ENCODE measurements at regions not wholly inside any gene's neighbourhood (a gene's known extent, or its start where the extent isn't known, plus 50 kb on each side); places are given as distances from the start of the nearest gene placed in this dataset.

DNA sequence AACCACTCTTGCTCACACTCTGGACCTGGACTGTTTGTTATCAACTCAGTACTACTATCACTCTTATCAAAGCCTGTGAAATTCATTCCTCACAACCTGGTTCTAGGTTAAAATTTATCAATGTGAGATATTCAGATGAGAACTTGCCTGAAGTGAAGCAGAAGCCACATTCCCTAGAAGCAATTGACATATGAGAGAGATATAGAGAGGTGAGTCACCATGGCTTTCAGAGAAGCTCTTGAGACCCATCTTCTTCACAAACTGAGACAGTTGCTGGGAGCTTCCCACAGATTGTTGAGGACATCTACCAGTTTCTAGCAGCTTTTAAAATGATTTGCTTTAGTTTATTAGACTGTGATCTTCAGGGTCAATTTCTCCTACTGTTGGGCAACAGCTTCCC lies 316.9 kb upstream of the TET2 start:
- Mint-ChIP-seq H3K4me1 (ENCODE audit: low read depth) (no peaks in the 10 kb centered on the region), H3K9me3 (peaks cover 17% of the 10 kb centered on the region), H3K36me3 (ENCODE audit: low read depth) (no peaks in the 10 kb centered on the region; the same call in 1 of the 2 replicates), H3K27me3 (ENCODE audit: insufficient read depth) (no peaks in the 10 kb centered on the region), H3K4me3 (no peak overlapping the region), H3K27ac (no peak overlapping the region)
- TF ChIP-seq, protein P1, sequence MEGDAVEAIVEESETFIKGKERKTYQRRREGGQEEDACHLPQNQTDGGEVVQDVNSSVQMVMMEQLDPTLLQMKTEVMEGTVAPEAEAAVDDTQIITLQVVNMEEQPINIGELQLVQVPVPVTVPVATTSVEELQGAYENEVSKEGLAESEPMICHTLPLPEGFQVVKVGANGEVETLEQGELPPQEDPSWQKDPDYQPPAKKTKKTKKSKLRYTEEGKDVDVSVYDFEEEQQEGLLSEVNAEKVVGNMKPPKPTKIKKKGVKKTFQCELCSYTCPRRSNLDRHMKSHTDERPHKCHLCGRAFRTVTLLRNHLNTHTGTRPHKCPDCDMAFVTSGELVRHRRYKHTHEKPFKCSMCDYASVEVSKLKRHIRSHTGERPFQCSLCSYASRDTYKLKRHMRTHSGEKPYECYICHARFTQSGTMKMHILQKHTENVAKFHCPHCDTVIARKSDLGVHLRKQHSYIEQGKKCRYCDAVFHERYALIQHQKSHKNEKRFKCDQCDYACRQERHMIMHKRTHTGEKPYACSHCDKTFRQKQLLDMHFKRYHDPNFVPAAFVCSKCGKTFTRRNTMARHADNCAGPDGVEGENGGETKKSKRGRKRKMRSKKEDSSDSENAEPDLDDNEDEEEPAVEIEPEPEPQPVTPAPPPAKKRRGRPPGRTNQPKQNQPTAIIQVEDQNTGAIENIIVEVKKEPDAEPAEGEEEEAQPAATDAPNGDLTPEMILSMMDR (IDR thresholded peaks at IDR 0.05), result no peak
- no peak for DNase-seq

DNA sequence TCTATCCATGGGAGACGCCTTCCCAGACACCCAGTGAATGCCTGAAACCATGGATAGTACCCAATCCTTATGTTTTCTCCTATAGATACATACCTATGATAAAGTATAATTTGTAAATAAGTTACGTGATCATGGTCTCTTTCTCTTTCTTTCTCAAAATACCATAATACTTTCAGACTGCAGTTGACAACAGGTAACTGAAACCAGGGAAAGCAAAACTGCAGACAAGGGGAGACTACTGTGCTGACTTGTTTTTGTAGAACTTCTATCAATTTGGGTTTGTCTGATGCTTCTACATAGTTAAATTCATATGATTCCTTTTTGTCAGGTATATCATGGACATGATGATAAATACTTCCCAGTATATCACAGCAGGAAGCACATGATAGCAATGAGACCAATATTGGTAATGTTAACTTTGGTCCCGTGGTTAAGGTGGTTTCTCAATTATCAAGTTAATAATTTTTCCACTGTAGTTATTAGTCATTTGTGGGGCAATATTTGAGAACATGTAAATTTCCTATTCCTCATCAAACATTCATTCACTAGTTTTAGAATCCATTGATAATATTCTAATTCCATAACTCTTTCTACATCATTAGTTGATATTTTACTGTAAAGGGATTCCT lies 298.0 kb upstream of the TET2 start:
- Mint-ChIP-seq H3K9me3 (peaks cover 4% of the 10 kb centered on the region), H3K4me1 (ENCODE audit: low read depth) (no peaks in the 10 kb centered on the region), H3K4me3 (no peak overlapping the region), H3K36me3 (ENCODE audit: low read depth) (no peaks in the 10 kb centered on the region), H3K27me3 (ENCODE audit: insufficient read depth) (no peaks in the 10 kb centered on the region; the same call in 1 of the 2 replicates), H3K27ac (no peak overlapping the region)
- no peak for DNase-seq
- TF ChIP-seq, protein P1 (IDR thresholded peaks at IDR 0.05), result no peak

DNA sequence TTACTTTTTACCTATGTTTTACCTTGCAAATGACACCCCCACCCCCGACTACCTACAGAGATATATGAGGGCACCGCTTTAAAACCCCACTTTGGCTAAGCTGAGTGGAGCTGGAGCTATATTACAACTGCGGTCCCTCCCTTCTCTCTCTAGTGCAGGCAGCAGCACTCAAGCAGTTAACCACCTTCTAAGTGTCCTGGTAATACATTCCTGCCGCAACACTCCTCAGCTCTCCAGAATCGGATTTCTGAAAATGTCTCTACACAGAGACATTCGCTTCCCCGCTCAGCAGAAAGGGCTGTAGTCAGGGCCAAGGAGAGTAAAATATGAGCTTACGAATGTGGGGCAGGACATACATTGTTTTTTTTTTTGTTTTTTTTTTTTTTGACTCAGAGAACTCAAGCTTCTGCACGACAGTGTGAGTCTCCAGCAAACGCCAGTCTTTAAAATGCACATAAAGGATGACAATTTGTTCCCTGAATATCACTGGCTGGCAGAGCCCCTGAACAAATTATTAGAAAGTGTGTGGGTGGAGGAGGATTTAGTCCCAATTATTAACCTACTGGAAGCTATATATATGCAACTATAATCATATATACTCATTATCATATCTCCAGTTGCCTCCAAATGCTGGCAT lies 287.0 kb upstream of the TET2 start:
- no peaks in the 10 kb centered on the region for H3K9me3 Mint-ChIP-seq
- no peak for DNase-seq
- no peaks in the 10 kb centered on the region for H3K36me3 Mint-ChIP-seq (ENCODE audit: low read depth)
- H3K4me1 Mint-ChIP-seq (ENCODE audit: low read depth), result no peaks in the 10 kb centered on the region
- no peak overlapping the region for H3K4me3 Mint-ChIP-seq
- no peaks in the 10 kb centered on the region for H3K27me3 Mint-ChIP-seq (ENCODE audit: insufficient read depth)
- TF ChIP-seq, protein P1 (IDR thresholded peaks at IDR 0.05), result no peak
- no peak overlapping the region for H3K27ac Mint-ChIP-seq

DNA sequence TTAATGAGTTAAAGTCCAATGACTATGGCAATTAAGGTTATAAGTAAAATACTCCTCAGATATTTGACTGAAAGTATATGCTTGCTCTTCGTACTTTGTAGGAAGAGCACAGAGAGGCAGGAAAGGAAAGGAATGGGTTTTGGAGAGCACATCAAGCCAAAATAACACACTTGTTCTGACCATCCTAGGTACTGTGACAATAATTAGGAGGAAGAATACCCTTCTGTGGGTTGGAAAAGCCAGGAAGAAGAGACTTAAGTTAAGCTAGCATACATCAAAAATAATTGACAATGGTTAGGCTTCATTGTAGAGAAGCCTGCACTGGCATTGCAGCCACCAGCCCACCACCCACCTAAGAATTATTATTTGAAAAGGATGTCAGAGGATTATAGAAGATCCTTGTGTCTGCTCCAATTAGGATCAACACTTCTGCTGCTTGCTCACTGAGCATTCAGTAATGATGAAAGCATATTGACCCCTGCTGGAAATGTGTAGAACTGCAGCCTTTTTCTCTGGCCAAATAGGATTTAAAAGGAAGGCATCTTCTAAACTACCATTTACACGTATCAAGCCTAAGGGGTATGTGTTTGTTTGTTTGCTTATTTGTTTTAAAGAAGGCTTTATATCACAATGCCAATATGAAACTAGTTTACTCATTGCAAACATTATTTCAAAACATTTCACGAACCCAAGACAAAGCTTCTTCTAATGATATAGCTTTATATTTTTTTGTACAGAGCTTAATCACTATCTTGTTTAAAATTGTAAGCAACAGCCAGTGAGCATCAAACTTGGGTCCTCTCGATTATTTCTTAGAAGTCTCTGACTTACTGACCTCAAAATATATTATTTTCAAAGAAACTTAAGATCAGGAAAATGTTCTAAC lies 286.2 kb upstream of the TET2 start:
- no peaks in the 10 kb centered on the region for H3K27me3 Mint-ChIP-seq (ENCODE audit: insufficient read depth)
- DNase-seq, result peak; percentile 64
- no peaks in the 10 kb centered on the region for H3K9me3 Mint-ChIP-seq
- no peak overlapping the region for H3K27ac Mint-ChIP-seq
- TF ChIP-seq, protein P1 (IDR thresholded peaks at IDR 0.05), result peak; percentile 87
- H3K4me1 Mint-ChIP-seq (ENCODE audit: low read depth), result no peaks in the 10 kb centered on the region
- H3K36me3 Mint-ChIP-seq (ENCODE audit: low read depth), result no peaks in the 10 kb centered on the region
- H3K4me3 Mint-ChIP-seq, result no peak overlapping the region

DNA sequence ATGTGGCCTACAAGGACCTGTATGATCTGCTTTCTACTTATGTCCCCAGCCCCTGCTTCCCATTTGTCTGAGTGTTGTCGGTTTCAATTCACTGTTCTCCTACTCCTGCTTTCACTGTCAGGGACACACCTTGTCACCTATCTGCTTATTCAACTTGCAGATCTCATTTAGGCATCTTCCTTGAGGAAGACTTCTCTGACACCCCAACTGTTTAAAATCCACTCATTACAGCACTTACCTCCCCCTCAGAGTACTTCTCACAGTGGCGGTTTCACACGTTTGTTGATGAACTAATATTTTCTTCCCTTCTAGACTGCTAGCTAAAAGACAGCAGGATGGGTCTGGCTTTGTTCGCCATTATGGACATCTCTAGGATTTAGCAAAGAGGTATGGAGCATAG lies 279.9 kb upstream of the TET2 start:
- no peaks in the 10 kb centered on the region; the same call in 1 of the 2 replicates for H3K9me3 Mint-ChIP-seq
- no peak overlapping the region for H3K27ac Mint-ChIP-seq
- no peaks in the 10 kb centered on the region for H3K27me3 Mint-ChIP-seq (ENCODE audit: insufficient read depth)
- no peaks in the 10 kb centered on the region for H3K4me1 Mint-ChIP-seq (ENCODE audit: low read depth)
- no peak for DNase-seq
- no peaks in the 10 kb centered on the region for H3K36me3 Mint-ChIP-seq (ENCODE audit: low read depth)
- no peak overlapping the region for H3K4me3 Mint-ChIP-seq
- TF ChIP-seq, protein P1 (IDR thresholded peaks at IDR 0.05), result no peak
